NAMALWA (cell line): ENCODE measurements at regions not wholly inside any gene's neighbourhood (a gene's known extent, or its start where the extent isn't known, plus 50 kb on each side); places are given as distances from the start of the nearest gene placed in this dataset.
"Not testable (repeated sequence)": the region's sequence is repeated elsewhere in the genome, so short reads cannot be mapped to it uniquely, and the experiment has no call there.

ENCODE experiments used
- DNase-seq: peaks from one replicate; pipeline ENCODE4 v3.0.0-alpha.2; 2015; ENCODE audit warnings: low spot score

DNA sequence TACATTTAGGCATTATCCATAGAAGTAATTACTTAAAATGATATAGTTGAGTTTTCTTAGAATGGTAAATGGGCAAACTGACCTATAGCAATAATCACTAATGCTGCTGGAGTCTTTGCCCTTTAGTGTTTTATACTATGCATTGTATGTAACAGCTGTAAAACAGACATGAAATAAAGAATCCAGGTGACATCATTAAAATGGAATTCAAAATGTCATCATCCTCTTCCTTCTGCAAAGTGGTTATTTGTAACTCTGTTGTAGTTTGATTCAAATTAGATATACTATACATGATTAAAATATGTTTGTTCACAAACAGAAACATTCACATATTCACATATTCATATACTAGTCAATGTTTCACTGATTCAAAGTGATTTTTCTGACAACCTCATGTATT lies 598.8 kb downstream of the SLC16A7 start:
- DNase-seq: no peak

DNA sequence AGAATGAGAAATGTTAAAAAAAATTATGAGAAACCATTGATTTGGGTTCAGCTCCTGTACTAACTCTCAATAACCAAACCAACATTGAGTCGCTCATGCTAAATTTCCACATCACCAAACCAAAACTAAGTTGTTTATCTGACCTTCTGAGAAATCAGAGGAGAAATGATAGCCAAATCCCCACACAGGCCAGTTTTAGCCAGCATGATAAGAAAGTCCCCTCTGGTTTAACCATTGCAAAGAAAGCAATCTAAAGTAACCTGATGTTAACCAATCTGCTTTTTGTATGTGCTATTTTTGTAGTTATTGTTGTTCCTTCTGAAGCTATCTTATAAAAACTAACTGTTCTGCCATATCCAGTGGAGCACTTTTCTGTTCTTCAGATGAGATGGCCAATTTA lies 599.7 kb downstream of the SLC16A7 start:
- DNase-seq: no peak

DNA sequence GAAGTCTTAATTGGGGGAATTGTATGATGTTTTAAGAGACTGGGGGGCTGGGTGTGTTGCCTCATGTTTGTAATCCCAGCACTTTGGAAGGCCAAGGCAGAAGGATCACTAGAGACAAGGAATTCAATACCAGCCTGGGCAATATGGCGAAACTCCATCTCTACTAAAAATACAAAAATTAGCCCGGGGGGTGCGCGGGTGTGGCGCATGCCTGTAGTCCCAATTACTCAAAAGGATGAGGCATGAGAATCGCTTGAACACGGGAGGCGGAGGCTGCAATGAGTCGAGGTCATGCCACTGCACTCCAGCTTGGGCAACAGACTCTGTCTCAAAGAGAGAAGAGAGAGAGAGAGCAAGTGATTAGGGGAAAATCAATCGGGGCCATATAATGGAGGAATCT lies 600.5 kb downstream of the SLC16A7 start:
- DNase-seq: no peak

DNA sequence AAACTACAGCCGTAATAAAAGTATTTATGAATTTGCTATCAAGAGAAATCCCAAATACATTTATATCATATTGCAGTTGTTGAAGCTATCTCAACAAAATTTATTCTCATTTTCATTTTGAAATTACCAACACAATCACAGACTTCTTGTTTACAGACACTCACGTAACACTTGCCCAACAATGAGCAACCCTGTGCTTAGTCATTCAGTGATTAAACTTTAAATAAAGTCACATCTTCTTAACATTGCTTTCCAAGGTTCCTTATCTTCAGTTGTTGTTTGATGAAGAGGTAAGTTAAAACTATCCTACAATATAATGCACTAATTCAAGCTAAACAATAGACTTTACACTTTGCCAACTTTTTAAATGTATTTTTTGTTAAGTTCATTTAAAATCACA lies 601.8 kb downstream of the SLC16A7 start:
- no peak for DNase-seq

DNA sequence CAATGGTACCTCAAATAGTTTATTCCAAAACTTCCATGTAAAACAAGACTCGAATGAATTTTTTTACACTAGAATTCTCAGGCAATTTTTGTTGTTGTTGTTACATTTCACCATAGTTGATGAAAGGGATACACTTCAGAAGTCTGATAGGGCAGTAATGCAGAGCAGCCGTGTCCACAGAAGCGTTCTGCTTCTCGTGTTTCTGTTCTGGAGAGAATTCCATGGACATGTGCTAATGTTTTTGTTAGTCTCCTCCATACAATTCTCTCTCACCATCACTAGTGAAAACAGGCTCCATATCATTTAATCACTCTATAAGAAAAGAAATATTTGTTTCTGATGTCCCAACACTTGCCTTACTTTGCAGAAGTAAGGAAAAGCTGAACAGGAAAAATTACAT lies 606.1 kb downstream of the SLC16A7 start:
- no peak for DNase-seq

DNA sequence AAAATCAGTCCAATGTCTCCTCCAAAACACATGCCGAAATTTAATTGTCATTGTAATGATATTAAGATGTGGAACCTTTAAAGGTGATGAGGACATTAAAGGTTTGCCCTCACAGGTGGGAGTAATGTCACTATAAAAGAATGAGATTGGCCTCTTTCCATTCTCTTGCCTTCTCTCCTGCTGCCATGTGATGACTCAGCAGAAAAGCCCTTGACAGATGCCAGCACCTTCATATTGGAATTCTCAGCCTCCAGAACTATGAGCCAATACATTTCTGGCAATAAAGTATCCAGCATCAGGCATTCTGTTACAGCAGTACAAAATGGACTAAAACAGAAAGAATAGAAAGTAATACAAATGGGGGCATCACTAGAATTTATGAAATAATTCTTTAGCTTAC lies 609.7 kb downstream of the SLC16A7 start:
- no peak for DNase-seq

DNA sequence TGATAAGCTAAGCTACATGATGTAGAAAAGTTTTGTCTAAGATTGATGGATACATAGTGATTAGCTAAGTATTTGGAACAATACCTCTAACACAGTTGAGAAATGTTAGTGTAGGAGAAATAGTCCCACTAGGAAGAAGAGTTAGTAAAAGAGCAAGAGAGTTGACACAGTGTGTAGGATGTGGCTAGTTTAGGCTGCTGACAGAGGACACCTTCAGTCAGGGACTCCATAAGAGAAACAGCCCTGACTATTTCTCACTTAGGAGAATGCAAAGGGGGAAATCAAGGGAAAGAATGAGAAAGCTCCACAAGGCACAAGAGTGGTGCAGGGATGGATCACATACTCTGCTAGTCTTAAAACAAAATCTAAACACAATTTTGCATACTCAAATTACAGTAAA lies 613.7 kb downstream of the SLC16A7 start:
- DNase-seq: no peak

DNA sequence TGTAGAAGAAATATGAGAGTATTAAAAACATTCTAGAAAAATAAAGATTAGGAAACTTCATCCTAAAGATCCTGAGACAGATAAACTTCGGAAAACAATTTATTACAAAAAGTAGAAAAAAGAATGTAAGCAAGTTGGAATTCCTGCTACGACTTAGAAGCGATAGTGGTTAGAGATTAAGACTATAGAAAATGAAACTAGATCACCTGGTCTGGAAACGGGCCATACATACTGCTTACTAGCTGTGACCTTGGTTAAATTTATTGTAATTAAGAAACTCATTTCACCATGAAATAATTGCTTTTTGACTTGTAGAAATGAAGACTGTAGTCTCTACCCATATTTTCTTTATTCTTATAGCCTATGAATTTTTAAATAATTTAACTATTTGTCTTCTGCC lies 614.1 kb downstream of the SLC16A7 start:
- DNase-seq: no peak

DNA sequence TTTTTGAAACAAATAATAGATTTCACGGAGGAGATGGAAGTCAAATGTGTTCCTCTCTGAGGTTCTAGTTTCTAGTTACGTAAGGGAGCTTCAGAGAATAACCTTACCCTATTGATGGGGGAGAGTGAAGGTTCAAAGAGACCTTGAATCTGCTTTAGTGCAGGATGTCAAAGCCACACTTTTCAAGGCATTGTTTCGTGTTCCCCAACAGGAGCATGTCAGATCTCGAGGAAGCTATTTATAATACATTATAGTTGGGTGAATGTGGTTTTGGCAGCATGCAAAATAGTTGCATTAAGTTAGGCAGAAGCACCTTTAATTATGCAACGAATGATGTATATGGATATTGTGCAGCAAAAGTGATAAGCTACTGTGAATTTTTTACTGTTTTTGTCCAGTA lies 614.9 kb downstream of the SLC16A7 start:
- no peak for DNase-seq

DNA sequence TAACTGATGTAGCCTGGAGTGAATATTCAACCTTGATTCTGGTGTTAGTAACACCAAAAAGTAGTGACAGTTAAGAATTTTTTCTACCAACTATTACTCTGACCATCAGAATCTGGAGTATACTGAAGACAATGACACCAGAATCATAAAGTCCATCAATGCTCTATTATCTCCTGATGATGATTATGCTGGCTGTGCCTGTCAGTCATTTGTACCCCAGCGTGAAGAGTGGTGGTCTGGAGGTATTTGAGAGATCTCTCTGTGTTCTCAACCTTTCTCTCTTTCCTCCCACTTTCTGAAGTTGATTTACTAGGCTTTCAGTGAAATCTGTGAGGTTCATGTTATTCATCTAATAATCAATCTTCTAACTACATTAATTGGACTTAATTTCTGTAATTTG lies 615.4 kb downstream of the SLC16A7 start:
- DNase-seq: no peak

DNA sequence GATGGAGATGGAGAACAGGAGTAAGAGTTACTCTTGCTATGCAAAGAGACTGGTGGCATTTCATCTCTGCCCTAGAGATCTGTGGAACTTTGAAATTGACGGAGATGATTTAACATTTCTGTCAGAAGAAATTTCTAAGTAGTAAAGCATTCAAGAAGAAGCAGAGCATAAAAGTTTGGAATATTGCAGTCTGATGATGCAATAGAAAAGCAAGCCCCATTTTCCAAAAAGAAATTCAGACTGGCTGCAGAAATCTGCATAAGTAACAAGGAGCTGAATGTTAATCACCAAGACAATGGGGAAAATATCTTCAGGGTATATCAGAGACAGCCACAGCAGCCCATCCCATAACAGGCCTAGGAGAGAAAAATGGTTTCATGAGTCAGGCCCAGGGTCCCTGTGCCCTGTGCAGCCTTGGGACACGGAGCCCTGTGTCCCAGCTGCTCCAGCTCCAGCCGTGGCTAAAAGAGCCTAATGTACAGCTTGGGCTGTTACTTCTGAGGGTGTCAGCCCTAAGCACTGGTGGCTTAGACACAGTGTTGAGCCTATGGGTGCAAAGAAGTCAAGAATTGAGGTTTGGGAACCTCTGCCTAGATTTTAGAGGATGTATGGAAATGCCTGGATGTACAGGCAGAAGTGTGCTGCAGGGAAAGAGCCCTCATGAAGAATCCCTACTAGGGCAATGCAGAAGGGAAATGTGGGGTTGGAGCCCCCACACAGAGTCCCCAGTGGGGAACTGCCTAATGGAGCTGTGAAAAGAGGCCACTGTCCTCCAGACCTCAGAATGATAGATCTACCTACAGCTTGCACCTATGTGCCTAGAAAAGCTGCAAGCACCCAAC lies 616.6 kb downstream of the SLC16A7 start:
- DNase-seq: no peak

DNA sequence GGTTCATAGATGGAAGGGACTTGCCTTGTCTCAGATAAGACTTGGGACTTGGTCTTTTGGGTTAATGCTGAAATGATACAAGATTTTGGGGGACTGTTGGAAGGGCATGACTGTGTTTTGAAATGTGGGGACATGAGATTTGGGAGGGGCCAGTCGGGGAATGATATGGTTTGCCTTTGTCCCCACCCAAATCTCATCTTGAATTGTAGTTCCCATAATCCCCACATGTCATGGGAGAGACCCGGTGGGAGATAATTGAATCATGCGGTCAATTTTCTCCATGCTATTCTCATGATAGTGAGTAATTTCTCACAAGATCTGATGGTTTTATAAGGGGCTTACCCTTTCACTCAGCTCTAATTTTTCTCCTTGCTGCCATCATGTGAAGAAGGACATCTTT lies 617.4 kb downstream of the SLC16A7 start:
- DNase-seq: not testable (repeated sequence)

DNA sequence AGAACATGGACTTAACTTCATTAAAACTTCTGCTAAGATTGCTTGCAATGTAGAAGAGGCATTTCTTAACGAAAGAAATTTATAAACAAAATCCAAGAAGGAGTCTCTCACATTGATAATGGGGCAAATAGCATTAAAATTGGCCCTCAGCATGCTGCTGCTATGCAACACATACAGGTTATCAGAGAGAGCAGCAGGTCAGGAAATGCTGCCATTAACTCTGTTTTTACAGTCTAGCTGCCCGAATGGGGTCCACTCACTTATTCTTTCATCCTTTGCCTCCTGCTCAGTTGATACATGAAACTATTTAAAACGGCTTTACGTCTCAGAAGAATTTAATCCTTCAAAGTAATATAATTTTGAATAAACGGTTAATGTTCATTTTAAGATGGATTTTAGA lies 620.4 kb downstream of the SLC16A7 start:
- no peak for DNase-seq

DNA sequence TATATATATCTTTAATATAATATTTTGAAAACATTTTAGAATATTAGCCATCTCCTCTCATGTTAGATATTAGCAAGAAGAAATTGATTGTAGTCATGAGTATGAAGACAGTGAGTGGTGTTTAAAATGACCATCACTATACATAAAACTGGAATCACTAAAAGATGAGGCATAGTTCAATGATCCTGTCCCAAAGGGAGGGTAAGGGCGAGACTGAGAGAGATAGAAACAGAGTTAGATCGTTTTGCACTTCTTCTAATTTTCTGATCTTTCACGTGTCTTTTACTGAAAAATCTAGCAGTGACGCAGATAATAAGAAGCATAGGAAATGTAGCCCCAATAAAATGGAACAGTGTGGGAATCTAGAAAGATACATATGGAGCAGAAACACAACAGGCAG lies 627.4 kb downstream of the SLC16A7 start:
- no peak for DNase-seq

DNA sequence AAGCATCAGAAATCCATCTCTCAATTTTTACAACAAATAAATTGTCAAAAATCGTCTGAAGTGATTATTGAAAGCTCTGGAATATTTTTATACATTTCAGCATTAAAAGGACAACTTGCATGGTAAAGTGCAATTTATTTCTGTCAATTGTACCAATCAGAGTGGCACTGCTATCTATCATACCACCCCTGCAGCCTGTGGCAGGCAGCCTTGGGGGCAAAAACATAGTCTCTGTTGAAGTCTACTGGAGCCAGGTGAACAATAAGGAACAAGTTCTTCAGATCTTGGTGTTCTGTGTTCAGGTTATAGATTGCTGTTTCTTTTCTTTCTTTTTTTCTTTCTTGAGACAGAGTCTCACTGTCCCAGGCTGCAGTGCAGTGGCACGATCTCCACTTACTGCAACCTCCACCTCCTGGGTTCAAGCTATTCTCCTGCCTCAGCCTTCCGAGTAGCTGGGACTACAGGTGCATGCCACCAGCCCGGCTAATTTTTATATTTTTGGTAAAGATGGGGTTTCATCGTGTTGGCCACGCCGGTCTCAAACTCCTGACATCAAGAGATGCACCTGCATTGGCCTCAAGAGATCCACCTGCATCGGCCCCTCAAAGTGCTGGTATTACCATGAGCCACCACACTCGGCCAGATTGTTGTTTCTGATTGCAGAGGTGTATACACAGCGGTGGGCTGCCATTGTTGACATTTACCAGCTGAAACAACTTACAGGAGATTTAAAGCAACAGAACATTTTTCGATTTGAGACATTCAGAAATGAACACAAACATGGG lies 629.6 kb downstream of the SLC16A7 start:
- no peak for DNase-seq

DNA sequence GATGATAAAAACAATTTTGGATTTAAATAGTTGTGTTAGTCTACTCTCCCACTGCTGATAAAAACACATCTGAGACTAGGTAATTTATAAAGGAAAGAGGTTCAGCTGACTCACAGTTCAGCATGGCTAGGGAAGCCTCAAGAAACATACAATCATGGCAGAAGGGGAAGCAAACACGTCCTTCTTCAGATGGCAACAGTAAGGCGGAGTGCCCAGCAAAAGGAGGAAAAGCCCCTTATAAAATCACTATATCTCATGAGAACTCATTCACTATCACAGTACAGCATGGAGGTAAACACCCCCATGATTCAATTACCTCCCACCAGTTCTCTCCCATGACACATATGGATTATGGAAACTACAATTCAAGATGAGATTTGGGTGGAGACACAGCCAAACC lies 632.1 kb downstream of the SLC16A7 start:
- DNase-seq: no peak

DNA sequence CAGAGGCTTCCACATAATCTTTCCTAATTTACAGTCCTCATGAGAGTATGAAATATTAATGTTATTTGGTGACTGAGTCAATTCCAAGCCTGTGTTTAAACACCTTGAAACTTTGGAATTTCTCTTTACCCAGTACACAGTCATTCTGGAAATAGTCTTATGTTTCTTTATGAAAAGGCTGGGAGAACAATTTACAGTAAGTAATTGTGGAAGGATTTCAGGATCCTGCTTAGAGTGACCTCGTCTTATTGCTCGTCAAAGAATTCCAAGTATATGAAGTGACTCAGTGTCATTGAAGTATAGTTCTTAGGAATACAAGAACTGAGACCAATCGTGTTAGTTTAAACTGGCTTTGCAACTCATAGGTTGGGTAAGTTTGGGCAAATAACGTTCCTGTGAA lies 634.2 kb downstream of the SLC16A7 start:
- DNase-seq: no peak

DNA sequence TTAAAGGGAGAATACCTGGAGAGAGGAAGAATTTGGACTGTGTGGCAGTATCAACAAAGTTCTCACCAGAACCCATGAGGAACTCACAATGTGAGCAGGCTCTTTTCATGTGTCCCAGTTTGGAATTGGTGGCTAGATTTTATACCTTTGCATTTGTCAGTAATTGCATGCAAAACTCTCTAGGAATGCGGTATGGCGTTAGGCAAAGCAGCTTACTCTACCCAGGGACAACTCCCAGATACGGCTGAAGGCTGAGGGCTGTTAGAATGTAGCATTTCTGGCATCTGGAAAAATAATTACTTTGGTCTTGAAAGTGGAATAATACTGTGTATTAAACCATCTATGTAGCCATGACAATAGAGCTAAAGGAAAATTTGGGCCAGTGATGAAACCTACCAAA lies 635.5 kb downstream of the SLC16A7 start:
- no peak for DNase-seq

DNA sequence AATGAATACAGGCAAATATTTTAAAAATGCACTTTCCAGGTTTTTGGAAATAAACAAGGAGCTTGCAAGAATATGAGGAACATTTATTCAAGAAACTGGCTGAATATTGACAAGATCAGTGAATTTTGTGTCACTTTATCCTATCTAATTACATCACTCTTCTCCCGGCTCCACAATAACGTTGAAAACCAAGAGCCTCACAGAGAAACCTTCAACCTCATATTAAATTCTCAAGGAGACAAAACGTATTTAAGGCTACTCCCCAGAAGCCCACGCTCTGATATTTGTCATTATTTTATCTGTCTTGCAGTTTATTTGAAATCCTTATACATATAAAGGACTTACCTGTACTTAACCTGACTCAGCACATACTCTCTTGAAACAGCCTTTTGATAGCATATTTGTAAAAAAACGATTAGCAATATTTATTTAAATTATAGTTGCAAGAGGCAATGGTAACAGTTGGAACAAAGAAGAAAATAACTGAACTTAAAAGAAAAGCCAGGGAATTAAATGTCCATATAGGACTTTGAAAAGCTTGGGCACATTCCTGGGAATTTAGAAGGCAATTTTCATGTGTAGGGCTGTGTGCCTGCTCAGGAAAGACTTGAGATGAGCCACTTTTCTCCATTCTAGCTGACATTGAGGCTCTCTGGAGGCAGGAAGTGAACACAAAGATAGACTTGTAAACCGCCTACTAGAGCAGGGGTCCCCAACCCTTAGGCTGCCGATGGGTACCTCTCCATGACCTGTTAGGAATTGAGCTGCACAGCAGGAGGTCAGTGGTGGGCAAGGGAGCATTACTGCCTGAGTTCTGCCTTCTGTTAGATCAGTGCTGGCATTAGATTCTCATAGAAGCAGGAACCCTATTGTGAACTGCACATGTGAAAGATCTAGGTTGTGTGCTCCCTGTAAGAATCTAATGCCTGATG lies 636.4 kb downstream of the SLC16A7 start:
- DNase-seq: no peak

DNA sequence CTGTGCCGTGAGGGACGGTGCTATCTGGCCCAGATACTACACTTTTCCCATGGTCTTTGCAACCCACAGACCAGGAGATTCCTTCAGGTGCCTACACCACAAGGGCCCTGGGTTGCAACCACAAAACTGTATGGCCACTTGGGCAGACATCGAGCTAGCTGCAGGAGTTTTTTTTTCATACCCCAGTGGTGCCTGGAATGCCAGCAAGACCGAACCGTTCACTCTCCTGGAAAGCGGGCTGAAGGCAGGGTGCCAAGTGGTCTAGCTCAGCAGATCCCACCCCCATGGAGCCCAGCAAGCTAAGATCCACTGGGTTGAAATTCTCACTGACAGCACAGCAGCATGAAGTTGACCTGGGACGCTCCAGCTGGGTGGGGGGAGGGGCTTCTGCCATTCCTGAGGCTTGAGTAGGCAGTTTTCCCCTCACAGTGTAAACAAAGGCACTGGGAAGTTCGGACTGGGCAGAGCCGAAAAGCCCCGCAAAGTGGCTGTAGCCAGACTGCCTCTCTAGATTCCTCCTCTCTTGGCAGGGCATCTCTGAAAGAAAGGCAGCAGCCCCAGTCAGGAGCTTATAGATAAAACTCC lies 638.9 kb downstream of the SLC16A7 start:
- not testable (repeated sequence) for DNase-seq

DNA sequence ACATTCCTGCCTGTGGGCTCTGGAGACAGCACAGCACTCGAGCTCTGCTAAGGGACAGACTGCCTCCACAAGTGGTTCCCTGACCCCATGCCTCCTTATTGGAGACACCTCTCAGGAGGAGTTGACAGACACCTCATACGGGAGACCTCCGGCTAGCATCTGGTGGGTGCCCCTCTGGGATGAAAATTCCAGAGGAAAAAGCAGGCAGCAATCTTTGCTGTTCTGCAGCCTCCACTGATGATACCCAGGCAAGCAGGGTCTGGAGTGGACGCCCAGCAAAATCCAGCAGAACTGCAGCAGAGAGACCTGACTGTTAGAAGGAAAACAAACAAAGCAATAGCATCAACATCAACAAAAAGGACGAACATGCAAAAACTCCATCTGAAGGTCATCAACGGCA lies 639.4 kb downstream of the SLC16A7 start:
- no peak for DNase-seq

DNA sequence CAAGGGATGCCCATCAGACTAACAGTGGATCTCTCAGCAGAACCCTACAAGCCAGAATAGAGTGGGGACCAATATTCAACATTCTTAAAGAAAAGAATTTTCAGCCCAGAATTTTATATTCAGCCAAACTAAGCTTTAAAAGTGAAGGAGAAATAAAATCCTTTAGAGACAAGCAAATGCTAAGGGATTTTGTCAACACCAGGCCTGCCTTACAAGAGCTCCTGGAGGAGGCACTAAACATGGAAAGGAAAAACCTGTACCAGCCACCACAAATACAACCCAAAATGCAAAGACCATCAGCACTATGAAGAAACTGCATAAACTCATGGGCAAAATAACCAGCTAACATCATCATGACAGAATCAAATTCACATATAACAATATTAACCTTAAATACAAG lies 640.6 kb downstream of the SLC16A7 start:
- DNase-seq: not testable (repeated sequence)
